NT2/D1 (cell line): ENCODE measurements at regions not wholly inside any gene's neighbourhood (a gene's known extent, or its start where the extent isn't known, plus 50 kb on each side); places are given as distances from the start of the nearest gene placed in this dataset.
"Not testable (repeated sequence)": the region's sequence is repeated elsewhere in the genome, so short reads cannot be mapped to it uniquely, and the experiment has no call there.

Experiments used
- DNase-seq: peaks from one replicate; pipeline ENCODE4 v3.0.0-alpha.2; 2011; ENCODE audit warnings: low read depth, low spot score
- H3K27me3 ChIP-seq: 2 replicates; pipeline ENCODE4 v1.6.0; 2011; ENCODE audit warnings: mild to moderate bottlenecking; ENCODE audit not compliant: insufficient read length, insufficient read depth
- H3K36me3 ChIP-seq: 2 replicates; pipeline ENCODE4 v1.6.1; 2011; ENCODE audit warnings: mild to moderate bottlenecking, low read length, mixed read lengths; ENCODE audit not compliant: insufficient read depth, insufficient read length
- H3K4me1 ChIP-seq: 2 replicates; pipeline ENCODE4 v1.5.1; 2011; ENCODE audit not compliant: insufficient read depth, insufficient read length
- H3K4me3 ChIP-seq: 2 replicates; pipeline ENCODE4 v1.5.1; 2011; ENCODE audit warnings: low read depth; ENCODE audit not compliant: insufficient read length
- H3K9ac ChIP-seq: 2 replicates; pipeline ENCODE4 v1.6.0; 2011; ENCODE audit warnings: low read depth; ENCODE audit not compliant: insufficient read length
- H3K9me3 ChIP-seq: 2 replicates; pipeline ENCODE4 v1.5.1; 2011; ENCODE audit warnings: mild to moderate bottlenecking, low read length; ENCODE audit not compliant: insufficient read depth
- SUZ12 ChIP-seq: IDR thresholded peaks from 2 replicates; pipeline ENCODE4 v1.6.1; 2011; ENCODE audit not compliant: insufficient read length, insufficient read depth; ENCODE audit errors: extremely low read depth
- YY1 ChIP-seq: IDR thresholded peaks from 2 replicates; pipeline ENCODE4 v1.6.1; 2011; ENCODE audit not compliant: insufficient read length, insufficient read depth
- ZNF274 ChIP-seq: IDR thresholded peaks from 2 replicates; pipeline ENCODE4 v1.6.1; 2011; ENCODE audit warnings: mild to moderate bottlenecking, low read depth, low read length

- Histone ChIP-seq H3K9ac (no peak overlapping the region), H3K27me3 (no peaks in the 10 kb centered on the region), H3K4me3 (no peak overlapping the region), H3K4me1 (no peaks in the 10 kb centered on the region), H3K9me3 (peaks cover 5% of the 10 kb centered on the region; the same call in 1 of the 2 replicates), H3K36me3 (no peaks in the 10 kb centered on the region)
- DNase-seq: no peak
- TF ChIP-seq YY1 (no peak), ZNF274 (no peak), SUZ12 (no peak)
Observed at GRCh38 chr3:81853431-81853830, 92.0 kb upstream of the GBE1 start.

GRCh38 chr3:81851176-81851575 is 89.7 kb upstream of the GBE1 start:
- Histone ChIP-seq H3K36me3 (no peaks in the 10 kb centered on the region), H3K27me3 (no peaks in the 10 kb centered on the region), H3K9me3 (peaks cover 5% of the 10 kb centered on the region; the same call in 1 of the 2 replicates), H3K9ac (no peak overlapping the region), H3K4me3 (no peak overlapping the region), H3K4me1 (no peaks in the 10 kb centered on the region)
- DNase-seq: no peak
- TF ChIP-seq SUZ12 (no peak), YY1 (no peak), ZNF274 (no peak)

GRCh38 chr3:81846988-81847387 is 85.5 kb upstream of the GBE1 start:
- Histone ChIP-seq H3K9me3 (no peaks in the 10 kb centered on the region), H3K9ac (no peak overlapping the region), H3K4me3 (no peak overlapping the region), H3K27me3 (no peaks in the 10 kb centered on the region), H3K36me3 (no peaks in the 10 kb centered on the region), H3K4me1 (no peaks in the 10 kb centered on the region)
- no peak for DNase-seq
- TF ChIP-seq YY1: no peak
- TF ChIP-seq SUZ12: no peak
- TF ChIP-seq ZNF274: no peak

- Histone ChIP-seq H3K36me3 (no peaks in the 10 kb centered on the region), H3K4me3 (no peak overlapping the region), H3K27me3 (no peaks in the 10 kb centered on the region), H3K4me1 (no peaks in the 10 kb centered on the region), H3K9me3 (no peaks in the 10 kb centered on the region), H3K9ac (no peak overlapping the region)
- no peak for DNase-seq
- no peak for TF ChIP-seq YY1
- TF ChIP-seq SUZ12: no peak
- no peak for TF ChIP-seq ZNF274
Observed at GRCh38 chr3:81841540-81841939, 80.1 kb upstream of the GBE1 start.

- Histone ChIP-seq H3K27me3 (no peaks in the 10 kb centered on the region), H3K4me3 (no peak overlapping the region), H3K9ac (no peak overlapping the region), H3K36me3 (no peaks in the 10 kb centered on the region), H3K4me1 (no peaks in the 10 kb centered on the region), H3K9me3 (no peaks in the 10 kb centered on the region)
- DNase-seq: no peak
- TF ChIP-seq YY1 (no peak), SUZ12 (no peak), ZNF274 (no peak)
Observed at GRCh38 chr3:81839504-81840094, 78.2 kb upstream of the GBE1 start.

- Histone ChIP-seq H3K9ac (no peak overlapping the region), H3K36me3 (no peaks in the 10 kb centered on the region), H3K27me3 (no peaks in the 10 kb centered on the region), H3K4me1 (no peaks in the 10 kb centered on the region), H3K9me3 (no peaks in the 10 kb centered on the region), H3K4me3 (no peak overlapping the region)
- DNase-seq: no peak
- TF ChIP-seq SUZ12: no peak
- no peak for TF ChIP-seq YY1
- TF ChIP-seq ZNF274: no peak
Observed at GRCh38 chr3:81838457-81838856, 77.0 kb upstream of the GBE1 start.

- H3K27me3 ChIP-seq: no peaks in the 10 kb centered on the region
- H3K9me3 ChIP-seq: no peaks in the 10 kb centered on the region
- TF ChIP-seq SUZ12 (no peak), ZNF274 (no peak), YY1 (no peak)
Observed at GRCh38 chr3:81837071-81837593, 75.7 kb upstream of the GBE1 start.

GRCh38 chr3:81829937-81830336 is 68.5 kb upstream of the GBE1 start:
- Histone ChIP-seq H3K36me3 (no peaks in the 10 kb centered on the region), H3K9me3 (no peaks in the 10 kb centered on the region), H3K9ac (no peak overlapping the region), H3K4me3 (no peak overlapping the region), H3K4me1 (no peaks in the 10 kb centered on the region), H3K27me3 (no peaks in the 10 kb centered on the region)
- TF ChIP-seq ZNF274 (no peak), SUZ12 (no peak), YY1 (no peak)
- no peak for DNase-seq

More at GRCh38 chr3:81837071-81837593, 75.7 kb upstream of the GBE1 start:
- no peak overlapping the region for H3K4me3 ChIP-seq
- no peak for DNase-seq
- no peaks in the 10 kb centered on the region for H3K36me3 ChIP-seq
- no peak overlapping the region for H3K9ac ChIP-seq
- no peaks in the 10 kb centered on the region for H3K4me1 ChIP-seq

GRCh38 chr3:81829272-81829671 is 67.8 kb upstream of the GBE1 start:
- H3K9ac ChIP-seq, H3K4me1 ChIP-seq, H3K36me3 ChIP-seq, DNase-seq, H3K4me3 ChIP-seq, H3K9me3 ChIP-seq, H3K27me3 ChIP-seq: not testable (repeated sequence)
